H1 (cell line): ENCODE measurements at regions not wholly inside any gene's neighbourhood (a gene's known extent, or its start where the extent isn't known, plus 50 kb on each side); places are given as distances from the start of the nearest gene placed in this dataset.

ENCODE experiments used
- TF ChIP-seq, protein P1 (sequence below): fragments of 300-600 bp; sonication (generic); IDR thresholded peaks from 2 replicates; pipeline ENCODE4 v1.7.1; 2012; ENCODE audit warnings: low read length, moderate library complexity, mild to moderate bottlenecking, inconsistent platforms; ENCODE audit not compliant: insufficient replicate concordance

DNA sequence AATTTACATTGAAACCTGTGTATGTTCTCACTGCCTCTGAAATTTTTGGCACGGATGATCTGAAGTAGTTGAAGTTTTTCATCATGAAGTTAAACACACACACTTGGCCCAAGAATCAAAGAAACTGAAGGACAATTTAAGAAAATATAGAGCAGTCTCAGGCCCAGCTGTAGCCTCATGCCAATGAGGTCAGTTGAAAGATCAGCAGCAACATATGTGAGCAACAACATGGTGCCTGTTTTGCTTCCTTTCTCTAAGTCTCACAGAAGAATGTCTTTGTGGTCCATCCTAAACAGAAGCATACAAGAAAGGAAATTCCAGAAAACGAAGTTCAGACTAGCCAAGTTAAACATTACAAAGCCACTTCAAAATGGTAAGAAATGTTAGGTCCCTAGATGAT is 1737.2 kb downstream of the MAT2B start (continued):
- TF ChIP-seq, protein P1, sequence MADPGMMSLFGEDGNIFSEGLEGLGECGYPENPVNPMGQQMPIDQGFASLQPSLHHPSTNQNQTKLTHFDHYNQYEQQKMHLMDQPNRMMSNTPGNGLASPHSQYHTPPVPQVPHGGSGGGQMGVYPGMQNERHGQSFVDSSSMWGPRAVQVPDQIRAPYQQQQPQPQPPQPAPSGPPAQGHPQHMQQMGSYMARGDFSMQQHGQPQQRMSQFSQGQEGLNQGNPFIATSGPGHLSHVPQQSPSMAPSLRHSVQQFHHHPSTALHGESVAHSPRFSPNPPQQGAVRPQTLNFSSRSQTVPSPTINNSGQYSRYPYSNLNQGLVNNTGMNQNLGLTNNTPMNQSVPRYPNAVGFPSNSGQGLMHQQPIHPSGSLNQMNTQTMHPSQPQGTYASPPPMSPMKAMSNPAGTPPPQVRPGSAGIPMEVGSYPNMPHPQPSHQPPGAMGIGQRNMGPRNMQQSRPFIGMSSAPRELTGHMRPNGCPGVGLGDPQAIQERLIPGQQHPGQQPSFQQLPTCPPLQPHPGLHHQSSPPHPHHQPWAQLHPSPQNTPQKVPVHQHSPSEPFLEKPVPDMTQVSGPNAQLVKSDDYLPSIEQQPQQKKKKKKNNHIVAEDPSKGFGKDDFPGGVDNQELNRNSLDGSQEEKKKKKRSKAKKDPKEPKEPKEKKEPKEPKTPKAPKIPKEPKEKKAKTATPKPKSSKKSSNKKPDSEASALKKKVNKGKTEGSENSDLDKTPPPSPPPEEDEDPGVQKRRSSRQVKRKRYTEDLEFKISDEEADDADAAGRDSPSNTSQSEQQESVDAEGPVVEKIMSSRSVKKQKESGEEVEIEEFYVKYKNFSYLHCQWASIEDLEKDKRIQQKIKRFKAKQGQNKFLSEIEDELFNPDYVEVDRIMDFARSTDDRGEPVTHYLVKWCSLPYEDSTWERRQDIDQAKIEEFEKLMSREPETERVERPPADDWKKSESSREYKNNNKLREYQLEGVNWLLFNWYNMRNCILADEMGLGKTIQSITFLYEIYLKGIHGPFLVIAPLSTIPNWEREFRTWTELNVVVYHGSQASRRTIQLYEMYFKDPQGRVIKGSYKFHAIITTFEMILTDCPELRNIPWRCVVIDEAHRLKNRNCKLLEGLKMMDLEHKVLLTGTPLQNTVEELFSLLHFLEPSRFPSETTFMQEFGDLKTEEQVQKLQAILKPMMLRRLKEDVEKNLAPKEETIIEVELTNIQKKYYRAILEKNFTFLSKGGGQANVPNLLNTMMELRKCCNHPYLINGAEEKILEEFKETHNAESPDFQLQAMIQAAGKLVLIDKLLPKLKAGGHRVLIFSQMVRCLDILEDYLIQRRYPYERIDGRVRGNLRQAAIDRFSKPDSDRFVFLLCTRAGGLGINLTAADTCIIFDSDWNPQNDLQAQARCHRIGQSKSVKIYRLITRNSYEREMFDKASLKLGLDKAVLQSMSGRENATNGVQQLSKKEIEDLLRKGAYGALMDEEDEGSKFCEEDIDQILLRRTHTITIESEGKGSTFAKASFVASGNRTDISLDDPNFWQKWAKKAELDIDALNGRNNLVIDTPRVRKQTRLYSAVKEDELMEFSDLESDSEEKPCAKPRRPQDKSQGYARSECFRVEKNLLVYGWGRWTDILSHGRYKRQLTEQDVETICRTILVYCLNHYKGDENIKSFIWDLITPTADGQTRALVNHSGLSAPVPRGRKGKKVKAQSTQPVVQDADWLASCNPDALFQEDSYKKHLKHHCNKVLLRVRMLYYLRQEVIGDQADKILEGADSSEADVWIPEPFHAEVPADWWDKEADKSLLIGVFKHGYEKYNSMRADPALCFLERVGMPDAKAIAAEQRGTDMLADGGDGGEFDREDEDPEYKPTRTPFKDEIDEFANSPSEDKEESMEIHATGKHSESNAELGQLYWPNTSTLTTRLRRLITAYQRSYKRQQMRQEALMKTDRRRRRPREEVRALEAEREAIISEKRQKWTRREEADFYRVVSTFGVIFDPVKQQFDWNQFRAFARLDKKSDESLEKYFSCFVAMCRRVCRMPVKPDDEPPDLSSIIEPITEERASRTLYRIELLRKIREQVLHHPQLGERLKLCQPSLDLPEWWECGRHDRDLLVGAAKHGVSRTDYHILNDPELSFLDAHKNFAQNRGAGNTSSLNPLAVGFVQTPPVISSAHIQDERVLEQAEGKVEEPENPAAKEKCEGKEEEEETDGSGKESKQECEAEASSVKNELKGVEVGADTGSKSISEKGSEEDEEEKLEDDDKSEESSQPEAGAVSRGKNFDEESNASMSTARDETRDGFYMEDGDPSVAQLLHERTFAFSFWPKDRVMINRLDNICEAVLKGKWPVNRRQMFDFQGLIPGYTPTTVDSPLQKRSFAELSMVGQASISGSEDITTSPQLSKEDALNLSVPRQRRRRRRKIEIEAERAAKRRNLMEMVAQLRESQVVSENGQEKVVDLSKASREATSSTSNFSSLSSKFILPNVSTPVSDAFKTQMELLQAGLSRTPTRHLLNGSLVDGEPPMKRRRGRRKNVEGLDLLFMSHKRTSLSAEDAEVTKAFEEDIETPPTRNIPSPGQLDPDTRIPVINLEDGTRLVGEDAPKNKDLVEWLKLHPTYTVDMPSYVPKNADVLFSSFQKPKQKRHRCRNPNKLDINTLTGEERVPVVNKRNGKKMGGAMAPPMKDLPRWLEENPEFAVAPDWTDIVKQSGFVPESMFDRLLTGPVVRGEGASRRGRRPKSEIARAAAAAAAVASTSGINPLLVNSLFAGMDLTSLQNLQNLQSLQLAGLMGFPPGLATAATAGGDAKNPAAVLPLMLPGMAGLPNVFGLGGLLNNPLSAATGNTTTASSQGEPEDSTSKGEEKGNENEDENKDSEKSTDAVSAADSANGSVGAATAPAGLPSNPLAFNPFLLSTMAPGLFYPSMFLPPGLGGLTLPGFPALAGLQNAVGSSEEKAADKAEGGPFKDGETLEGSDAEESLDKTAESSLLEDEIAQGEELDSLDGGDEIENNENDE, result no peak
